ENCODE measurements at regions not wholly inside any gene's neighbourhood (a gene's known extent, or its start where the extent isn't known, plus 50 kb on each side); places are given as distances from the start of the nearest gene placed in this dataset.

DNA sequence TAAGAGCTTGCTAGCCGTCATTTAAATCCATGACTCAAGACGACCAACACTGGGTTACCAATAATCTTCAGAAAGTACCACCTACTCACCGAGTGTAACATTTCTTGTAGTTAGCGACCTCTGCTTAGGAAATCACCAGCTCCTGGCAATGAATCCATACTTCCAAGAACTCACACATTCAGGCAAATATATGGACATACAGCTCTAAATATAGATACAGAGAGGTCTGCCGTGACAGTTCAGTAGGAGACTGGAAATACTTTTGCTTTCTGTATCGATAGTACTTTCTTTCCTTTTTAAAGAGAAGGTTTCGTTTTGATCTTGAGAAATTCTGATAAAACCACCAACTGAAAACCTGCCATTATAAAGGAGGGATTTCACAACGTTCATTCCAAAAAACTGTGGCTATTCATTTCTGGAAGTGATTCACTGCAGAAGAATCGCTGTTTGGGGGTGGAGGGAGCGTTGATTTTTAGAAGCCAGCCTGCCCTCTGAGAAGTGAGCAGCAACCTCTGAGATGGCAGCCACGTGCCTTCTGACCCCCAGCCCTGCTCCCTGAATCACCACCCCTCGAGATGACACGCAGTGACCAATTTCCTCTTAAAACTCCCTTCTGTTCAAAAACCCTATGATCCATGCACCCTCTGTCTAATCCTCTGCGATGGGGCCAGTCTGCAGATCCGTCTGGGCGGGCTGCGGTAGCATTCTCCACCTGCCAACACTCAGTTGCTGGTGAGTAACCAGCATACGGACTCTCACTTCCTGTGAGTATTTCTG, 179.0 kb upstream of the KLF14 start:
- FAIRE-seq = no peak

DNA sequence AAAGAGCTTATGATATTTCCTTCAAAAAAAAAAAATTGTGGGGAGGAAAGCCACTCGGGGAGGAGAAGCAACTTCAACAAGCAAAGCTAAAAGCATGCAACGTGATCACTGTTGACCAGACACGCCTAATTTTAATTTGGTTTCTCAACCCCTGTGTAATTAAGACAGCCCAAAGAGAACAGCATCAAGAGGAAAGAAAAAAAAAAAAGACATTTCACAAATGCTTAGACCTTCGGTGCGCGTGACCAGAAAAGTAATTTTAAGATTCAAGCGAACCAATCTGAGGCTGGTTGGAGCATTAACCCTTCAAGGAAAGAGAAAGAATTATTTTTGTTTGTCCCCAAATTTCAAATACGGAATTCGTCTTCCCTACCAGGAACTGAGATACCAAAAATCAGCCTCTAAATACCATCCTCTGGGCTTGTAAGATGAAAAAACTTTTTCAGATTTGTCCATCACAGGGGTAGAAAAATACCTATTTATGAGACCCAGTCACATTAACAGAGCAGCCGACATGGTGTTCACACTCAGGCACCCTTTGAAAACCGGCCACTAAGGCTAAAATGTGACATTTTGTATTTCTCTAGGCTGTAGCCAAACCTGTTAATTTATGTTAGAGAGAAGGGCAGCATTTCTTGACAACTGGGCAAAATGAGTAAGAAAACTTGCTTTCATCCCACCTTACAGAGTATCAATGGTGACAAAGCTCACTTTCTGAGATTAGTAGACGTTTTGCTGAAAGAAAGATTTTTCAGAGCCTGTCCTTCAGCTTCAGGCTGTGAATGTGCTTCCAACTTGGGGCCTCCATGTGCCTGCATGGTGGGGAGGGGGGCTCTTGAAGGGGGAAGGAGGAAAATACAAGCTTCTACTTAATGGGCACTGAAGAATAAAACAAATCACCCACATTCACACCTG, 179.9 kb upstream of the KLF14 start:
- FAIRE-seq = no peak

GRCh38 chr7:130914554-130915294, 180.7 kb upstream of the KLF14 start:
- no peak for FAIRE-seq

- no peak for FAIRE-seq
Measured at GRCh38 chr7:130917669-130918128, 183.7 kb upstream of the KLF14 start.

- no peak for FAIRE-seq
Measured at GRCh38 chr7:130918129-130919052, 184.4 kb upstream of the KLF14 start.

GRCh38 chr7:130919316-130920103, 185.5 kb upstream of the KLF14 start:
- no peak for FAIRE-seq

- FAIRE-seq = no peak
Measured at GRCh38 chr7:130920122-130920521, 186.1 kb upstream of the KLF14 start.

DNA sequence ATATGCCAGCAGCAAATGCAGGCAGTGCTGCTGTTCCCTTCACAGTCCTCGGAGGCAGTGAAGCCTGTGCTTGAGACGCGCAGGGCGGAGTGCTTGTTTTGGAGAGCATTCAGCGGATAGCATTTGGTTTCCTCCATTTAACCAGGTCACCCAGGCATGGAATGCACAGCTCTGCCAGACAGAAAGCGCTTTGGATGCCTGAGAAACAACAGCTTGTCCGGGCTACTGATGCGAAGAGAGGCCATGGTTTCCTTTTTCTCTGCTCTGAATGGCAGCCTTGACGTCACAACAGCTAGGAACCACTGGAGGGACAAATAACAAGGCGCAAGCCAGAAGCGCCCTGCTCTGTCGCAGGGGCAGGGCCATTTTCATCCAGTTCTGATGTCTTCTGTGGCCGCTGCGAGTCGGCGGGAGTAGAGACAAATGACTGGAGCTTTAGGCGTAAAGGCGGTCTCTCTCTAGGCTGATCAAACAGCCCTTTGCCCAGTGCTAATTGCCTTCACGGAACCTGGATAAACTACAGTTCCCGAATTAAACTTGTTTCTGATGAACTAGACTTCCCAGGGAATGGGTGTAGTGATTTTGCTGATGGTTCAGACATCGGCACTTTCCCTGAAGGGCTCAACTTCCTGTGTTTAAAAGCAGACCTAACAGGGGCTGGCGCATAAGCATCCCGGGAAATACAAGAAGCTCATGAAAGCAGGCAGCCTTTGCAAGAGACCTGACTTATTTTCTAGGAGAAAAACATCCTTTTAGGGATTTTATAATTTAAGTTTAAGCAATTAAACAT, 187.6 kb upstream of the KLF14 start:
- FAIRE-seq = no peak

DNA sequence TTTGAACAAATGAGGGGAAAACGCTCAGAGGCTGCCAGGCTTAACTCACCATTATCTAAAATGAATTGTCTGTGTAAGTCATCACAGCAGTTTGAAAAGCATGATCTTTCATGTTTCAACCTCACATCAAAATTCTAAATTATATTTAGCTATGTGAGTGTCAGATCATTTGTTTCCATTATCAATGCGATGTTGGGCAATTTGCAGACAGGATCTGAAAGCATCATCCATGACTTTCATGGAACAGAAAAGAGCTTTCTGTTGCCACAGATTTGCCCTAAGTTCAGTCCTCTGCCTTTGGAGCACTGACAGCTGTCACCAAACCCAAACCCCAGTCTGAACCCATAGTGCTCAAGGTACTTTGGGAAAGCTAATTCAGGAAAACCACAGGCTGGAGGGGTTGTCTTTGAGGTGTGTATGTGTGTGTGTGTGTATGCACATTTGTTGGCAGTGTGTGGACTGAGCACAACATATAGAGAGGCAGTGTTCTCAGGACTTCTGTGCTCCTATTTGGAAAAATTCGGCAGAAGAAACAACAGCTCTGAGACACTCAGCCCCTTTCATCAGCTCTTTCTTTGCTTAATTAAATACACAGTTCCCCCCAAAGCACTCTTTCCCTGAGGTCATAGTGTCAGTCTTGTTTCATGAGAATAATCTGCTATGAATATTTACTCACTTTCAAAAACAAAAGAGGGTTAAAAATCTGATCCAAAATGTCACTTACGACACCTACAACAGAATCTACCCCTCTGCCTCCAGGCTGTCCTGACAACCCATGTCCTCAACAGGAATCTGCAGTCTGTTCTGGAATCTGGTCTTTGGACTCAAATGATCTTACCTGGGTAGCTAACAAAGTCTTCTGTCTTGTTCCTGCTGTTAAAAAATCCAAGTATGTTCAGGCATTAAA, 188.5 kb upstream of the KLF14 start:
- FAIRE-seq = no peak

DNA sequence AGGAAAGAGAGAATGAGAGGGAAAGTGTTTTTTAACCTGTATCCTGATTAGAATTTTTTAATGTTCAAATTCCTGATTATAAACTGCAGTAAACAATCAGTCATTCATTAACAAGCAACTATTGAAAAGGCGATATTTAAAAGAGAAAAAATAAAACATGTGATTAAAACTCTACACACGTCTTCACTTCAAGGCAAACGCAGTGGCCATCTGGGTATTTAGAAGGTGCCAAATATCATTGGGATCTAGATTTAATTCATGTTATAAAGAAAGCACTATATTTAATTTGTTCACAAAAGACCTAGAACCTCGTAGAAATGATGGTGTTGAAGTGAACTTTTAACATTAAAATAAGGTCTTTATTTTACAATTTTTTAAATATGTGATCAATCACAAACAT, 189.4 kb upstream of the KLF14 start:
- no peak for FAIRE-seq

DNA sequence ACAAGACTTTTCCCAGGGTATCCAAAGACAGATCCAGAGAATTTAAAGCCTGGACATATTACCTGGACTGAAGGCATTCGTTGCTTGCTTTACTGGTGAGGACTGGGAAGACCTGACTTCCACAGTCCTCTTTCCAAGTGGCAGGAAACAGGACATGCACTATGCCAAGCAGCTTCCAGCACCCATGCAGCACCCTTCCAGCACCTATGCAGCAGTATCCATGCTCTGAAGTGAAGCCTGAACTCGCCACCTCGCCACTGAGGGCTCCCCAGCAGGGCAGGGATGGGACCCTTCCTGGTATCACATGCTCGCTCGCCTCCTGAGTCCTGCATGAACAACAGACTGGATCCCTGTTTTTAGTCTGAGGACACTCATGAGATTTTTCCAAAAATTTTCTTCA, 189.9 kb upstream of the KLF14 start:
- no peak for FAIRE-seq

- FAIRE-seq = no peak
Measured at GRCh38 chr7:130925136-130925794, 191.3 kb upstream of the KLF14 start.

DNA sequence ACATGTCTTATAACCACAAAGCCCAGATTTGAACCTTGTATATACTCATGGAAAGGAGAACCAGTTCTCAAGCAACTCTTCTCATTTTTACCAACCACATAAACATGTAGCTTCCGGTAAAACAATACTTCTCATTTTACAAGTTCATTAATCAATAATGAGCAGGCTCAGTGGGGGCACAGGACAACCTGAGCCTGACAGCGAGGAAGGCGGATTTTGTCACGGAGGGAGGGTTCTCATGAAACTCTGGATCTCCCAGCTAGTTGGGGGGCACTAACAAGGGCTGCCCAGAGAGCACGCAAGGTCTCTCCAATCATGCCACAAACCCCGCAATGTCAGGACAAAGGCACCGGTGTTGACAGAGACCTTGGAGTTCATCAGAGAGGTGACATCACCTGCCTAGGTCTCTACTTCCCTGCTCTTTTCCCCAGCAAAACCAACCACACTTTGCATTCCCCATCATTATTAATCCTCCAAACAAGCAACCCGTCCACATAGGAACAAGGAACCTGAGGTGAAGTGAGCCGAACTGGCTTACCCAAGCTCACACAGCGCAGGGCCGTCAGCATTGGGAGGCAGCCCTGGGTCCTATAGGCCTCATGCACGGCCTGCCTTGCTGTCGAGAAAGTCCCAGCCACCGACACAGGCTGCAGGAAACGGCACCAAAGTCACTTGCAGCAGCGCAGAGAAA, 192.1 kb upstream of the KLF14 start:
- FAIRE-seq = no peak

DNA sequence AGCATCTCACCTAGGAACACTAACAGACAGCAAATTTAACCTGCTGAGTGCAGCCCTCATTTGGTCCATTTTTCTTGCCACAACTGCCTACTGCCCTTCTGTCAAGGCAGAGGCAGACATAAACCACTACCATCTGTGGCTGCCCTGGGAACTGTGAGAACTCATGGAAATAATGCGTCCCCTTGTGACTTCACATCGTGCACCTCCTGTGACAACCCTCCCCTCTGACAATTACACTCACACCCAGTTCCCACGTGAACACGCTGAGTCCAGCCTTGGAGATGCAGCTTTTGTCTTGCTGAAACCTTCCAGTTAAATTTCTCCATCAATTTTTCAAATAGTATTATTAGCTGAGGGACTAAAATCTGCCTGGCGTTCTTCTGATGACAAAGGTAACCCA, 193.1 kb upstream of the KLF14 start:
- FAIRE-seq = no peak

DNA sequence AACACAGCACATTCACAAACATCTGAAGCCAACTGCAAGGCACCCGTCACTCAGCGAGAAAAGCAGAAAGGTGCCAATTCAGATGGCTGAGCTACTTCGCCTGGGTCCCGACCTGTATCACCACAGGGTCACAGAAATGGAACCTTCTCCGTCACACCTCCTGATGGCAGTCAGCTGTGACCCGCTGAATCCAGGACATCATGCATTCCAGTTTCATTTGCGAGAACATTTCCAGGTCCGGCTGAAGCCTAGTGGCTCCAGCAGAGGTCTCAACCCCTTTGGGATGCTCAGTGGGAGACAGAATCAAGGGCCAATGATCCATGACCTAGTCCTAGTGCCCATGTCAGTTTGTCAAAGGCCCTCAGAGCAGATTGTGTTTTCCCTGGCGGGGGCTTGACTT, 193.6 kb upstream of the KLF14 start:
- no peak for FAIRE-seq

DNA sequence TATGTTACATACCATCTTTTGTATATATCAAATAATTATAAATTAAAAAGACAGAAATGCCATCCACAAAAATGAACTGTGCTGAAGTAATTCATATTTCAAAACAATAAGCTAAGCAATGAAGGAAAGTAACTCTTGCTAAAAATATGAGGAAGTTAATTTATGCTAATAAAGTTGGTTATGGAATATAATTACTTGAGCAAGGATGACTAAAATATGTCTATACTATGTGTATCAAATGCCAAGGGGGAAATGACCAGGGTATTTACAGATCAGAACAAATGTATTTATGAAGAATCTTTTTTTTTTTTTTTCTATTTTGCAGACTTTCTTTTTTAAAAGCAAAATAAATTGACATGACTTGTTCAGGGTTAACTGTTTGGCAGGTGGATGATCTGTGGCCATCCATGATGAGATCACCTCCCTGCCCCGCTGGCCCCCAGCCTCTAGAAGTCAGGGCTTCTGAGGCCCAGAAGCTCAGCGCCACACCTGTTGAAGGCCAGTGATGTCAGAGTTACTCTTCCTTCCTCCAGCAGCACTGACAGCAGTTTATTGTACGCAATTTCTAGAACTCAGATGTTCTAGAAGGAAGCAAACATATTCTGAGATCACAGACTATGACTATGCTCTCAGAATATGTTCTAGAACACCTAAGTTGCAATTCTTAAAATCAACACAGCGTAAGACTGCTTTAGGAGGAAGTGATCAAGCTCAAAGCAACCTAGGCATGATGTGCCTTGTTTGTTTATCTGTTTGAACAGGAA, 196.1 kb upstream of the KLF14 start:
- FAIRE-seq = no peak

DNA sequence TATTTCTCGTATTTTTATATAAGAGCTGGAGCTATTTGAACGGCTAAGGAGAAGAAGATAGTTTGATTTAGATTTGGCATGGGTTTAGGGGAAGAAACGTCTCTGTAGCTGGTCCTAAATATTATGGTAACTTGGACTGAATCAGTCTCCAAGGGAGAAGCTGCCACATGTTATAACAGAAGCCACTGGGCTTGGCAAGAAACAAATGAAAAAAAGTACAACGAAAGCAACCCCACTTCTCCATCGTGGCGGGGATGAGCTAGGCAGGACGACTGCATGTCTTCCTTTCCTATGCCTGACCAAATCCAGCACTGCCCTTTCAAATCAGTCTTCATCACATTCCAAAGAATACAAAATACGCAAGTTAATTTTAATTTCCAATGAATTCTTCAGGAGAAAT, 196.7 kb upstream of the KLF14 start:
- no peak for FAIRE-seq
